OCI-M1 (cell line): ENCODE measurements at regions not wholly inside any gene's neighbourhood (a gene's known extent, or its start where the extent isn't known, plus 50 kb on each side); places are given as distances from the start of the nearest gene placed in this dataset.
"Not testable (repeated sequence)": the region's sequence is repeated elsewhere in the genome, so short reads cannot be mapped to it uniquely, and the experiment has no call there.

Experiments
- DNase-seq: peaks from one replicate; lab custom pipeline; 2025; lab: John Stamatoyannopoulos, UW

GRCh38 chr11:87539596-87539995, 501.9 kb downstream of the TMEM135 start:
- DNase-seq, result no peak

- no peak for DNase-seq
These were observed 498.8 kb downstream of the TMEM135 start for GRCh38 chr11:87536565-87536964.

GRCh38 chr11:87536016-87536415, 498.3 kb downstream of the TMEM135 start:
- no peak for DNase-seq

- DNase-seq, result no peak
These were observed 497.8 kb downstream of the TMEM135 start for GRCh38 chr11:87535513-87535912.

- not testable (repeated sequence) for DNase-seq
These were observed 494.1 kb downstream of the TMEM135 start for GRCh38 chr11:87531835-87532234.

- no peak for DNase-seq
These were observed 491.8 kb downstream of the TMEM135 start for GRCh38 chr11:87529486-87529885.

GRCh38 chr11:87528752-87529151, 491.0 kb downstream of the TMEM135 start:
- DNase-seq, result no peak

- DNase-seq, result no peak
These were observed 485.5 kb downstream of the TMEM135 start for GRCh38 chr11:87523276-87523675.

GRCh38 chr11:87518266-87518665, 480.5 kb downstream of the TMEM135 start:
- no peak for DNase-seq

GRCh38 chr11:87517351-87517750, 479.6 kb downstream of the TMEM135 start:
- DNase-seq, result no peak

- not testable (repeated sequence) for DNase-seq
These were observed 470.0 kb downstream of the TMEM135 start for GRCh38 chr11:87507722-87508121.

- not testable (repeated sequence) for DNase-seq
These were observed 469.2 kb downstream of the TMEM135 start for GRCh38 chr11:87506946-87507345.

- no peak for DNase-seq
These were observed 463.7 kb downstream of the TMEM135 start for GRCh38 chr11:87501388-87501787.

GRCh38 chr11:87494936-87495335, 457.2 kb downstream of the TMEM135 start:
- not testable (repeated sequence) for DNase-seq

GRCh38 chr11:87494026-87494425, 456.3 kb downstream of the TMEM135 start:
- DNase-seq, result not testable (repeated sequence)

- DNase-seq, result no peak
These were observed 455.8 kb downstream of the TMEM135 start for GRCh38 chr11:87493516-87493915.

GRCh38 chr11:87491381-87491780, 453.6 kb downstream of the TMEM135 start:
- peak; percentile 39 for DNase-seq

GRCh38 chr11:87490671-87491070, 452.9 kb downstream of the TMEM135 start:
- no peak for DNase-seq

GRCh38 chr11:87484566-87484965, 446.8 kb downstream of the TMEM135 start:
- DNase-seq, result no peak

- DNase-seq, result no peak
These were observed 439.6 kb downstream of the TMEM135 start for GRCh38 chr11:87477321-87477720.

GRCh38 chr11:87473174-87473573, 435.4 kb downstream of the TMEM135 start:
- no peak for DNase-seq

- DNase-seq, result no peak
These were observed 428.5 kb downstream of the TMEM135 start for GRCh38 chr11:87466223-87466622.

- no peak for DNase-seq
These were observed 428.0 kb downstream of the TMEM135 start for GRCh38 chr11:87465716-87466115.

- DNase-seq, result peak; percentile 75
These were observed 425.9 kb downstream of the TMEM135 start for GRCh38 chr11:87463486-87464102.
